H1 (cell line): ENCODE measurements at regions not wholly inside any gene's neighbourhood (a gene's known extent, or its start where the extent isn't known, plus 50 kb on each side); places are given as distances from the start of the nearest gene placed in this dataset.

Experiments
- CTCF ChIA-PET: fragments of 300-600 bp; sonication (Branson Sonifier 250); formaldehyde crosslinking; loops from one replicate; lab custom pipeline; 2021; ENCODE audit not compliant: partially characterized antibody; lab: Charles Lee
- POLR2A ChIA-PET: fragments of 300-600 bp; sonication (Branson Sonifier 250); formaldehyde crosslinking; loops from one replicate; lab custom pipeline; 2021; ENCODE audit warnings: inconsistent platforms; ENCODE audit not compliant: partially characterized antibody; lab: Charles Lee
- DNase-seq, 2 experiments: peaks; one replicate each; pipeline versions ENCODE4 v3.0.0 to v3.0.0-alpha.2; 2010 to 2022; ENCODE audit warnings: low spot score in 2 of 2, low read depth in 1 of 2, mixed read lengths in 1 of 2
- FAIRE-seq: peaks from 2 replicates; lab custom pipeline; 2011; peaks lifted over from hg19 to GRCh38; lab: Jason Lieb, UNC
- H2AFZ ChIP-seq: 2 replicates; pipeline ENCODE4 v1.8.1; 2012; ENCODE audit warnings: low read length, inconsistent platforms
- H2AK5ac ChIP-seq: 2 replicates; pipeline ENCODE4 v1.6.1; 2013; ENCODE audit warnings: low read depth, low read length
- H2BK120ac ChIP-seq: replicated peaks from 2 replicates; pipeline ENCODE3; 2013; ENCODE audit warnings: low read depth, low read length, inconsistent platforms
- H2BK12ac ChIP-seq: 2 replicates; pipeline ENCODE4 v1.6.1; 2013; ENCODE audit warnings: low read depth, low read length
- H2BK15ac ChIP-seq: 2 replicates; pipeline ENCODE4 v1.6.1; 2013; ENCODE audit warnings: low read length
- H2BK20ac ChIP-seq: 2 replicates; pipeline ENCODE4 v1.6.1; 2013; ENCODE audit warnings: low read length
- H2BK5ac ChIP-seq: 2 replicates; pipeline ENCODE4 v1.6.1; 2013; ENCODE audit warnings: low read depth, low read length
- H3K14ac ChIP-seq: 2 replicates; pipeline ENCODE4 v1.6.1; 2013; ENCODE audit warnings: inconsistent platforms; ENCODE audit not compliant: insufficient read length
- H3K18ac ChIP-seq: 2 replicates; pipeline ENCODE4 v1.6.1; 2013; ENCODE audit warnings: low read length; ENCODE audit errors: extremely low read depth
- H3K23ac ChIP-seq: 2 replicates; pipeline ENCODE4 v1.6.1; 2013; ENCODE audit warnings: inconsistent platforms; ENCODE audit not compliant: insufficient read length
- H3K23me2 ChIP-seq: 2 replicates; pipeline ENCODE4 v1.6.1; 2013; ENCODE audit warnings: low read depth, low read length
- H3K27ac ChIP-seq: 2 replicates; pipeline ENCODE4 v1.6.1; 2011; ENCODE audit warnings: low read depth, low read length, inconsistent platforms
- H3K27me3 ChIP-seq, 4 experiments: replicated peaks in 1 of 4; 1 replicate in 1 of 4; 2 replicates in 3 of 4; pipeline versions ENCODE4 v1.6.1 to v1.8.1; 2011 to 2013; ENCODE audit warnings: low read length in 3 of 4, mild to moderate bottlenecking in 3 of 4, inconsistent platforms in 2 of 4, mixed read lengths in 2 of 4, moderate library complexity in 1 of 4; ENCODE audit not compliant: control insufficient read depth in 3 of 4, insufficient read depth in 3 of 4; ENCODE audit errors: extremely low read depth in 1 of 4
- H3K36me3 ChIP-seq, 4 experiments: 2 replicates each; pipeline versions ENCODE4 v1.6.1 to v1.8.1; 2011 to 2013; ENCODE audit warnings: mild to moderate bottlenecking in 4 of 4, low read length in 3 of 4, moderate library complexity in 2 of 4, control low read depth in 1 of 4, inconsistent platforms in 1 of 4; ENCODE audit not compliant: insufficient read depth in 4 of 4, control insufficient read depth in 2 of 4
- H3K4ac ChIP-seq: replicated peaks from 2 replicates; pipeline ENCODE3; 2013; ENCODE audit warnings: low read length, low read depth, mixed read lengths, inconsistent platforms; ENCODE audit not compliant: insufficient read length
- H3K4me1 ChIP-seq, 4 experiments: replicated peaks in 1 of 4; 1 replicate in 1 of 4; 2 replicates in 3 of 4; pipeline versions ENCODE4 v1.6.1 to v1.8.1; 2011 to 2013; ENCODE audit warnings: low read length in 3 of 4, inconsistent platforms in 2 of 4, mixed read lengths in 1 of 4; ENCODE audit not compliant: insufficient read depth in 4 of 4, control insufficient read depth in 3 of 4
- H3K4me2 ChIP-seq, 2 experiments: 2 replicates each; pipeline versions ENCODE4 v1.6.1 to v1.8.1; 2011 to 2013; ENCODE audit warnings: low read depth in 2 of 2, low read length in 2 of 2, control low read depth in 1 of 2, inconsistent platforms in 1 of 2, mild to moderate bottlenecking in 1 of 2; ENCODE audit not compliant: insufficient read depth in 1 of 2
- H3K4me3 ChIP-seq, 4 experiments: fragments of 200-600, 300-600 bp in 1 of 4; sonication (generic), shearing (Covaris generic), sonication (Bioruptor Twin) in 1 of 4; 2 replicates each; pipeline versions ENCODE4 v1.5.1 to v1.8.1; 2011 to 2016; ENCODE audit warnings: low read length in 4 of 4, low read depth in 3 of 4, control low read depth in 2 of 4, inconsistent platforms in 2 of 4, mild to moderate bottlenecking in 2 of 4, mixed read lengths in 1 of 4, moderate library complexity in 1 of 4; ENCODE audit not compliant: insufficient read depth in 2 of 4; ENCODE audit errors: extremely low read depth in 1 of 4
- H3K56ac ChIP-seq: replicated peaks from 2 replicates; pipeline ENCODE3; 2013; ENCODE audit warnings: low read depth, mild to moderate bottlenecking, mixed read lengths, low read length, inconsistent platforms; ENCODE audit not compliant: insufficient read length
- H3K79me1 ChIP-seq: 2 replicates; pipeline ENCODE4 v1.6.1; 2013; ENCODE audit warnings: low read depth, low read length, control low read depth
- H3K79me2 ChIP-seq, 2 experiments: 2 replicates each; pipeline versions ENCODE4 v1.6.1 to v1.8.1; 2012 to 2013; ENCODE audit warnings: low read length in 2 of 2, mild to moderate bottlenecking in 2 of 2, inconsistent platforms in 1 of 2; ENCODE audit not compliant: insufficient read depth in 2 of 2, control insufficient read depth in 1 of 2
- H3K9ac ChIP-seq, 4 experiments: replicated peaks in 1 of 4; 1 replicate in 1 of 4; 2 replicates in 3 of 4; pipeline versions ENCODE4 v1.6.1 to v1.8.1; 2011 to 2013; ENCODE audit warnings: low read depth in 3 of 4, low read length in 3 of 4, control low read depth in 2 of 4, mild to moderate bottlenecking in 2 of 4, moderate library complexity in 2 of 4, inconsistent platforms in 1 of 4; ENCODE audit errors: extremely low read depth in 1 of 4
- H3K9me3 ChIP-seq, 2 experiments: 2 replicates each; pipeline versions ENCODE4 v1.6.1 to v1.8.1; 2012 to 2013; ENCODE audit warnings: mild to moderate bottlenecking in 2 of 2, moderate library complexity in 2 of 2, control low read depth in 1 of 2, inconsistent platforms in 1 of 2, low read depth in 1 of 2, low read length in 1 of 2, mixed read lengths in 1 of 2; ENCODE audit not compliant: insufficient read depth in 2 of 2
- H4K20me1 ChIP-seq, 2 experiments: replicated peaks in 1 of 2; 2 replicates each; pipeline versions ENCODE3 to v1.8.1; 2011 to 2013; ENCODE audit warnings: inconsistent platforms in 2 of 2, low read length in 2 of 2, mild to moderate bottlenecking in 1 of 2; ENCODE audit not compliant: insufficient read depth in 2 of 2, control insufficient read depth in 1 of 2
- H4K5ac ChIP-seq: 2 replicates; pipeline ENCODE4 v1.6.1; 2013; ENCODE audit warnings: low read length, low read depth, mixed read lengths, inconsistent platforms; ENCODE audit not compliant: insufficient read length
- H4K8ac ChIP-seq: 2 replicates; pipeline ENCODE4 v1.8.0; 2013; ENCODE audit warnings: mild to moderate bottlenecking, moderate library complexity, low read length, inconsistent platforms; ENCODE audit not compliant: insufficient read depth; ENCODE audit errors: extremely low read depth
- H4K91ac ChIP-seq: replicated peaks from 2 replicates; pipeline ENCODE3; 2013; ENCODE audit warnings: low read length, mixed read lengths, inconsistent platforms; ENCODE audit not compliant: insufficient read length
- BACH1 ChIP-seq: IDR thresholded peaks from 2 replicates; pipeline ENCODE4 v1.6.1; 2012; ENCODE audit warnings: low read length, improper control_type of control experiment
- CHD1 ChIP-seq: IDR thresholded peaks from 2 replicates; pipeline ENCODE4 v1.6.1; 2012; ENCODE audit warnings: low read depth, low read length, improper control_type of control experiment
- EGR1 ChIP-seq: IDR thresholded peaks from 2 replicates; pipeline ENCODE4 v1.6.1; 2011; ENCODE audit warnings: low read depth, low read length, borderline replicate concordance
- FOSL1 ChIP-seq: IDR thresholded peaks from 2 replicates; pipeline ENCODE4 v1.6.1; 2011; ENCODE audit warnings: mild to moderate bottlenecking, low read depth, low read length, moderate library complexity; ENCODE audit not compliant: insufficient read depth
- JUN ChIP-seq: IDR thresholded peaks from 2 replicates; pipeline ENCODE4 v1.6.1; 2011; ENCODE audit warnings: low read depth, mild to moderate bottlenecking, improper control_type of control experiment, low read length
- KDM4A ChIP-seq: IDR thresholded peaks from one replicate; pipeline ENCODE4 v1.7.1; 2012; ENCODE audit warnings: low read depth, mild to moderate bottlenecking, moderate library complexity, low read length, inconsistent platforms; ENCODE audit not compliant: severe bottlenecking
- MAX ChIP-seq: IDR thresholded peaks from 2 replicates; pipeline ENCODE4 v1.6.1; 2012; ENCODE audit warnings: inconsistent platforms
- PHF8 ChIP-seq: fragments of 200-600 bp; sonication (generic); conservative IDR thresholded peaks from 2 replicates; pipeline ENCODE4 v1.7.1; 2012; ENCODE audit warnings: low read depth, mild to moderate bottlenecking, inconsistent platforms, low read length, moderate library complexity
- POLR2A ChIP-seq, 2 experiments: IDR thresholded peaks; 1 replicate in 1 of 2; 2 replicates in 1 of 2; pipeline ENCODE4 v1.6.1; 2011; ENCODE audit warnings: low read depth in 2 of 2, low read length in 2 of 2, mild to moderate bottlenecking in 2 of 2; ENCODE audit errors: control extremely low read depth in 1 of 2
- POU5F1 ChIP-seq: IDR thresholded peaks from 2 replicates; pipeline ENCODE4 v1.6.1; 2011; ENCODE audit warnings: low read depth, mild to moderate bottlenecking, low read length, moderate library complexity
- RAD21 ChIP-seq, 2 experiments: IDR thresholded peaks in 1 of 2; conservative IDR thresholded peaks in 1 of 2; 2 replicates each; pipeline ENCODE4 v1.6.1; 2011; ENCODE audit warnings: low read depth in 2 of 2, low read length in 2 of 2, improper control_type of control experiment in 1 of 2, inconsistent platforms in 1 of 2, mild to moderate bottlenecking in 1 of 2, moderate library complexity in 1 of 2
- SAP30 ChIP-seq: fragments of 300-600 bp; sonication (generic); IDR thresholded peaks from 2 replicates; pipeline ENCODE4 v1.7.1; 2012; ENCODE audit warnings: low read length, moderate library complexity, mild to moderate bottlenecking, inconsistent platforms; ENCODE audit not compliant: insufficient read depth, insufficient replicate concordance
- SIRT6 ChIP-seq: IDR thresholded peaks from one replicate; pipeline ENCODE4 v1.7.1; 2012; ENCODE audit warnings: low read length, inconsistent platforms
- SP2 ChIP-seq: IDR thresholded peaks from 2 replicates; pipeline ENCODE4 v1.6.1; 2012; ENCODE audit warnings: mild to moderate bottlenecking, low read length, inconsistent platforms
- SP4 ChIP-seq: IDR thresholded peaks from 2 replicates; pipeline ENCODE4 v1.6.1; 2012; ENCODE audit warnings: low read length, inconsistent platforms
- WGBS, 2 experiments: shearing (Covaris generic) in 1 of 2; methylation state at CpG; one replicate each; pipeline versions ENCODE4 v1.1.6 to v1.1.7; 2013 to 2015; ENCODE audit warnings: low lambda C conversion rate in 2 of 2, mixed read lengths in 2 of 2, inconsistent platforms in 1 of 2, low coverage in 1 of 2, missing lambda C conversion rate in 1 of 2; ENCODE audit not compliant: insufficient replicate concordance in 2 of 2, insufficient coverage in 1 of 2, insufficient read length in 1 of 2; ENCODE audit errors: extremely low coverage in 1 of 2, missing lambda C conversion rate in 1 of 2; 5-methylcytosine and 5-hydroxymethylcytosine counted together

- H3K23ac ChIP-seq, result no peak overlapping the region
- no peak overlapping the region for H2BK12ac ChIP-seq
- H3K4me2 ChIP-seq, result no peak overlapping the region
- ChIA-PET POLR2A (no interaction called here), CTCF (no interaction called here)
- H3K79me2 ChIP-seq, result no peaks in the 10 kb centered on the region
- no peak overlapping the region for H3K9ac ChIP-seq
- H3K9me3 ChIP-seq, result no peaks in the 10 kb centered on the region; a peak in 1 of 4 replicates
- no peak overlapping the region for H3K56ac ChIP-seq
- H3K18ac ChIP-seq, result no peak overlapping the region
- H3K4ac ChIP-seq, result no peak overlapping the region
- no peaks in the 10 kb centered on the region for H3K36me3 ChIP-seq
- no peaks in the 10 kb centered on the region; the same call in 1 of the 2 replicates for H3K23me2 ChIP-seq
- no peak overlapping the region for H2BK20ac ChIP-seq
- DNase-seq (no peak), FAIRE-seq (no peak)
- H2BK15ac ChIP-seq, result no peak overlapping the region
- no peak overlapping the region for H3K4me3 ChIP-seq
- no peak overlapping the region for H4K91ac ChIP-seq
- H4K20me1 ChIP-seq, result no peaks in the 10 kb centered on the region
- no peak overlapping the region for H2AK5ac ChIP-seq
- WGBS, 2 experiments, result 86% methylated on average over 3 of the region's 3 CpGs; no CpG with 5 or more reads in 1 of the 2 experiments
- no peak overlapping the region for H2AFZ ChIP-seq
- H2BK120ac ChIP-seq, result no peak overlapping the region
- H2BK5ac ChIP-seq, result no peak overlapping the region
- H3K4me1 ChIP-seq, result no peaks in the 10 kb centered on the region
- H4K8ac ChIP-seq, result no peak overlapping the region; the same call in 1 of the 2 replicates
- H3K14ac ChIP-seq, result no peak overlapping the region
- H3K27ac ChIP-seq, result no peak overlapping the region
- no peak overlapping the region for H4K5ac ChIP-seq
- no peaks in the 10 kb centered on the region for H3K79me1 ChIP-seq
- H3K27me3 ChIP-seq, result no peaks in the 10 kb centered on the region
- no peak for TF ChIP-seq BACH1
- TF ChIP-seq POU5F1, result no peak
- no peak for TF ChIP-seq RAD21 (IDR thresholded peaks at IDR 0.05 in 1 of 2, conservative IDR thresholded peaks at IDR 0.05 in 1 of 2; ENCODE audit: low read depth in 2 of 2, low read length in 2 of 2)
- TF ChIP-seq CHD1, result no peak
- TF ChIP-seq SP4, result no peak
- TF ChIP-seq PHF8, result no peak
- no peak for TF ChIP-seq POLR2A (IDR thresholded peaks at IDR 0.05; ENCODE audit: control extremely low read depth in 1 of 2, low read depth in 2 of 2, low read length in 2 of 2)
- TF ChIP-seq SP2, result no peak
- TF ChIP-seq EGR1, result no peak
- TF ChIP-seq JUN, result no peak
- TF ChIP-seq MAX, result no peak
- TF ChIP-seq FOSL1, result no peak
- no peak for TF ChIP-seq SAP30
- no peak for TF ChIP-seq SIRT6
- no peak for TF ChIP-seq KDM4A
These were observed 217.4 kb upstream of the RUNX1 start for GRCh38 chr21:35266546-35266945.
